ENCODE measurements at regions not wholly inside any gene's neighbourhood (a gene's known extent, or its start where the extent isn't known, plus 50 kb on each side); places are given as distances from the start of the nearest gene placed in this dataset.

DNA sequence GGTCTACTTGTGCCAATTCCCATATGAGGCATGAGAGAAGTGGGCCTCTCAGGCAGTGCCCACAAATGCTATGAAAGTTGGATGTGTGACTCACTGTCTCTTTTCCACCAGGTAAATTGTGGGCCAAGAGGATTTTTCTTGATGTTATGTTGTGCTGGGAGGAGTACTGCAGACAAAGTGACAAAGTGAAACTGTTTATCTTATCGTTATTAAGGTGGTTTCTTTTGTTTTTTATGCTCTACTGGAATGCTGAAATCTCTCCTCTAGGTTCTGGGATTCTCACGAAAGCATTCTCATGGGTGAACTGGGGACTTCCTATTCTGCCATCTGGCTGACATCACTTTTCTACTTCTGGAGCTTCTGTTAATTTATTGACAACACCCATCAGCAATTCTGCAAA is 919.6 kb upstream of the EPHA6 start:
- Mint-ChIP-seq H3K27ac (no peak overlapping the region), H3K9me3 (peaks cover 7% of the 10 kb centered on the region), H3K36me3 (ENCODE audit: low read depth) (no peaks in the 10 kb centered on the region), H3K4me1 (no peaks in the 10 kb centered on the region), H3K4me3 (no peak overlapping the region), H3K27me3 (ENCODE audit: low read depth) (no peaks in the 10 kb centered on the region)
- TF ChIP-seq, protein P1, sequence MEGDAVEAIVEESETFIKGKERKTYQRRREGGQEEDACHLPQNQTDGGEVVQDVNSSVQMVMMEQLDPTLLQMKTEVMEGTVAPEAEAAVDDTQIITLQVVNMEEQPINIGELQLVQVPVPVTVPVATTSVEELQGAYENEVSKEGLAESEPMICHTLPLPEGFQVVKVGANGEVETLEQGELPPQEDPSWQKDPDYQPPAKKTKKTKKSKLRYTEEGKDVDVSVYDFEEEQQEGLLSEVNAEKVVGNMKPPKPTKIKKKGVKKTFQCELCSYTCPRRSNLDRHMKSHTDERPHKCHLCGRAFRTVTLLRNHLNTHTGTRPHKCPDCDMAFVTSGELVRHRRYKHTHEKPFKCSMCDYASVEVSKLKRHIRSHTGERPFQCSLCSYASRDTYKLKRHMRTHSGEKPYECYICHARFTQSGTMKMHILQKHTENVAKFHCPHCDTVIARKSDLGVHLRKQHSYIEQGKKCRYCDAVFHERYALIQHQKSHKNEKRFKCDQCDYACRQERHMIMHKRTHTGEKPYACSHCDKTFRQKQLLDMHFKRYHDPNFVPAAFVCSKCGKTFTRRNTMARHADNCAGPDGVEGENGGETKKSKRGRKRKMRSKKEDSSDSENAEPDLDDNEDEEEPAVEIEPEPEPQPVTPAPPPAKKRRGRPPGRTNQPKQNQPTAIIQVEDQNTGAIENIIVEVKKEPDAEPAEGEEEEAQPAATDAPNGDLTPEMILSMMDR (IDR thresholded peaks at IDR 0.05; ENCODE audit: unreplicated experiment in 3 of 3) = no peak

DNA sequence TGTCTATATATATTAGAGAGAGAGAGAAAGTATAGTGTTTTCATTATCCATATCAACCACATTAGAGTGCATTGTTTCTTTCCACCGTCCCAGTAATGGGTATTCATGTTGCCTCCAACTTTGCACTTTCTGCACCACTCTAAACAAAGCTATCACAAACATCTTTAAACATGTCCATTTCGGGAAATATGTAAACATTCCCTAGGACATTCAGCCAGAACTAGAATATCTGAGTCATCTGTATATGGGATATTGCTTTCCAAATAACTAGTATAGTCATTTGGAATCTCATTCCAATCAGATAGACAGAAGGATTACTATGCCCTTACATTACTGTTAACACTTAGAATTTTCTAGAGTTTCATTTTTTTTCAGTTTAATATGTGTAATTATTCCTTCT is 914.9 kb upstream of the EPHA6 start:
- Mint-ChIP-seq H3K9me3 (no peaks in the 10 kb centered on the region), H3K4me1 (no peaks in the 10 kb centered on the region), H3K27ac (no peak overlapping the region), H3K27me3 (ENCODE audit: low read depth) (no peaks in the 10 kb centered on the region), H3K4me3 (no peak overlapping the region), H3K36me3 (ENCODE audit: low read depth) (no peaks in the 10 kb centered on the region)
- TF ChIP-seq, protein P1 (IDR thresholded peaks at IDR 0.05; ENCODE audit: unreplicated experiment in 3 of 3) = no peak

DNA sequence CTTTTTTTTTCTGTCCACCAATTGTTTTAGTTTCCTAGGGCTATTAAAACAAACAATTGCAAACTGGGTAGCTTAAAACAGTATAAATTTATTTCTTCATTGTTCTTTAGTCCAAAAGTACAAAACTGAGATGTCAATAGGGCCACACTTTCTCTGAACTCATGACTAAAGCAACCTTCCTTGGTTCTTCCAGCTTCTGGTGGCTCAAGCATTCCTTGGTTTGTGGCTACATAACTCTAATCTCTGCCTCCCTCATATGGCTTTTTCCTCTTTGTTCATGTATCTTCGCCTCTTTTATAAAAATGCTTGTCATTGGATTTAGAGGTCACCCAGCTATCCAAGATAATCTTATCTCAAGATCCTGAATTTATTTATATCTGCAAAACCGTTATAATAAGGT is 914.5 kb upstream of the EPHA6 start:
- no peaks in the 10 kb centered on the region for H3K27me3 Mint-ChIP-seq (ENCODE audit: low read depth)
- H3K4me3 Mint-ChIP-seq = no peak overlapping the region
- no peaks in the 10 kb centered on the region for H3K9me3 Mint-ChIP-seq
- no peaks in the 10 kb centered on the region for H3K36me3 Mint-ChIP-seq (ENCODE audit: low read depth)
- no peak overlapping the region for H3K27ac Mint-ChIP-seq
- no peaks in the 10 kb centered on the region for H3K4me1 Mint-ChIP-seq
- TF ChIP-seq, protein P1 (IDR thresholded peaks at IDR 0.05; ENCODE audit: unreplicated experiment in 3 of 3) = no peak

DNA sequence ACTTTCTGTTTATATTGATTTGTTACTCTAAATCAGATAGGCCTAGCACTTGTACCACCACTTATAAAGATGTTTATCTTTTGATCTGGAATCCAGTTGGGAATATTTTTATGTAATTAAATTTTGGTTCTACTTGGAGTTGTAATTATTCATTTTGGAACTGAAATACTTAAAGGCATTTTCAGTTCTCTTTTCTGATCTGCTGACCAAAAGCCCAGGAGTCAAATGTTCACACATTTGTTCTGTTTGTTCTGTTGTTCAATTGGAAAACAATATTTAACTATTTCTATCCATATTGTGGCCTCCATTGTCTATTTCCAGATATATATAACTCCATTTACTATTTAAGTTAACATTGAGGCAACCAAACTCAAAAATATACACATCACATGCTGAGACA is 912.4 kb upstream of the EPHA6 start:
- Mint-ChIP-seq H3K27ac (no peak overlapping the region), H3K27me3 (ENCODE audit: low read depth) (no peaks in the 10 kb centered on the region), H3K4me3 (no peak overlapping the region), H3K9me3 (no peaks in the 10 kb centered on the region), H3K4me1 (no peaks in the 10 kb centered on the region), H3K36me3 (ENCODE audit: low read depth) (no peaks in the 10 kb centered on the region)
- TF ChIP-seq, protein P1 (IDR thresholded peaks at IDR 0.05; ENCODE audit: unreplicated experiment in 3 of 3) = no peak

DNA sequence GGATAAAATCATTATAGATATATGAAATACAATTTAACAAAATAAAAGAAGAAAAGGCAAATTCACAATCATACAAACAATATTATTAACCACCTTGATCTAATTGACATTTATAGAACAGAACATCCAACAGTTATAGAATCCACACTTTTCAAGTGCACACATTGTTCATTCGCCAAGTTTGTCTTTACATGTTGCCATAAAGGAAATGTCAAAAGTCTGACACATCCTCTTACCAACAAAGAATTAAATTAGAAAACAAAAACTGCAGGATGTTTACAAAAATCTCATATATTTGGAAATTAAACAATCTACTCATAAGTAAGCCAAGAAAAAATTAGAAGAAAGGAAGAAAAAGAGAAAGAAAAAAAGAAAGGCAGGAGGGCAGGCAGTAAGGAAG is 909.2 kb upstream of the EPHA6 start:
- TF ChIP-seq, protein P1 (IDR thresholded peaks at IDR 0.05; ENCODE audit: unreplicated experiment in 3 of 3) = no peak
- no peaks in the 10 kb centered on the region for H3K4me1 Mint-ChIP-seq

DNA sequence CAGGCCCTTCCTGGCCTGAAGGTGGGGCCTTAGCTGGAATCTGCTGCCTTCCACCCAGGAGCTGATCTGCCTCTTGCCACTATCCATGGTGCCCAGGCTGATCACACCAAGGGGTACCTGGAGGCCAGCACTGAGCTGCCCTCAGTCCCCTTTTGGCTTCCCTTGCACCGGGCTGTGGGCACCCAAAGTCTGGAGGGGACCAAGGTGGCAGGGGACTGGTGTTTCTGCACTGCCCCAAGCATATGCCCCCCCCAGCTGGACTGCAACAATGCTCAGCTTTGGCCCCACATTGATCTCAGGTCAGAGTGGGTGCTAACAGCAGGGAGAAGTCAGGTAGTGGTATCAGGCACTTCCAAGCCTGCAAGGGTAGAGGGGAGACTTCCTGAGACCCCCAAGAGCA is 902.6 kb upstream of the EPHA6 start:
- Mint-ChIP-seq H3K36me3 (ENCODE audit: low read depth) (no peaks in the 10 kb centered on the region), H3K9me3 (no peaks in the 10 kb centered on the region), H3K4me1 (no peaks in the 10 kb centered on the region), H3K4me3 (no peak overlapping the region), H3K27ac (no peak overlapping the region), H3K27me3 (ENCODE audit: low read depth) (no peaks in the 10 kb centered on the region)
- TF ChIP-seq, protein P1 (IDR thresholded peaks at IDR 0.05; ENCODE audit: unreplicated experiment in 3 of 3) = no peak

More for the DNA sequence above, 909.2 kb upstream of the EPHA6 start:
- no peak overlapping the region for H3K4me3 Mint-ChIP-seq
- no peaks in the 10 kb centered on the region for H3K9me3 Mint-ChIP-seq
- H3K27me3 Mint-ChIP-seq (ENCODE audit: low read depth) = no peaks in the 10 kb centered on the region
- no peak overlapping the region for H3K27ac Mint-ChIP-seq
- H3K36me3 Mint-ChIP-seq (ENCODE audit: low read depth) = no peaks in the 10 kb centered on the region
